Transverse colon (tissue), 3 donors: ENCODE measurements at regions not wholly inside any gene's neighbourhood (a gene's known extent, or its start where the extent isn't known, plus 50 kb on each side); places are given as distances from the start of the nearest gene placed in this dataset.

Source experiments
- CTCF ChIP-seq, 5 experiments: fragments of 200-600 bp in 3 of 5; fragments of 450-650 bp in 2 of 5; sonication (generic) in 3 of 5; IDR thresholded peaks; 1 replicate in 2 of 5; 2 replicates in 3 of 5; pipeline ENCODE4 v1.5.1; 2016 to 2017; ENCODE audit warnings: antibody characterized with exemption in 5 of 5, inconsistent platforms in 3 of 5, mild to moderate bottlenecking in 2 of 5, moderate library complexity in 1 of 5
- EP300 ChIP-seq: sonication (generic); formaldehyde crosslinking; IDR thresholded peaks from one replicate; pipeline ENCODE4 v1.6.1; 2017; ENCODE audit warnings: antibody characterized with exemption, low read depth
- POLR2A ChIP-seq: fragments of 450-650 bp; IDR thresholded peaks from one replicate; pipeline ENCODE4 v1.6.1; 2016; ENCODE audit warnings: antibody characterized with exemption, mild to moderate bottlenecking, moderate library complexity

- TF ChIP-seq CTCF (IDR thresholded peaks at IDR 0.05) (no peak), POLR2A (no peak), EP300 (no peak)
Measured at GRCh38 chr13:103894626-103895025, 828.4 kb upstream of the SLC10A2 start.
